H9 (cell line): ENCODE measurements at regions not wholly inside any gene's neighbourhood (a gene's known extent, or its start where the extent isn't known, plus 50 kb on each side); places are given as distances from the start of the nearest gene placed in this dataset.

Experiments used
- DNase-seq: peaks from one replicate; pipeline ENCODE4 v3.0.0-alpha.2; 2017
- H2AFZ ChIP-seq: one replicate; pipeline ENCODE4 v1.6.1; 2013; ENCODE audit warnings: mild to moderate bottlenecking, low read length, control low read depth, moderate library complexity
- H2AK5ac ChIP-seq: 2 replicates; pipeline ENCODE4 v1.6.1; 2013; ENCODE audit warnings: low read length, control low read depth, mixed read lengths; ENCODE audit not compliant: insufficient read length
- H2BK120ac ChIP-seq: one replicate; pipeline ENCODE4 v1.6.1; 2013; ENCODE audit warnings: low read depth, mild to moderate bottlenecking, low read length, control low read depth, inconsistent platforms; ENCODE audit not compliant: poor library complexity, severe bottlenecking
- H2BK12ac ChIP-seq: 2 replicates; pipeline ENCODE4 v1.6.1; 2013; ENCODE audit warnings: low read length, control low read depth, mixed read lengths, low read depth; ENCODE audit not compliant: insufficient read length
- H2BK15ac ChIP-seq: 2 replicates; pipeline ENCODE4 v1.6.1; 2013; ENCODE audit warnings: low read depth, low read length, control low read depth
- H2BK20ac ChIP-seq: one replicate; pipeline ENCODE4 v1.6.1; 2013; ENCODE audit warnings: low read depth, mild to moderate bottlenecking, low read length, control low read depth, inconsistent platforms; ENCODE audit not compliant: poor library complexity, severe bottlenecking
- H2BK5ac ChIP-seq: 2 replicates; pipeline ENCODE4 v1.6.1; 2013; ENCODE audit warnings: low read length, control low read depth, mixed read lengths; ENCODE audit not compliant: insufficient read length
- H3K14ac ChIP-seq: 2 replicates; pipeline ENCODE4 v1.6.1; 2013; ENCODE audit warnings: low read length, control low read depth; ENCODE audit not compliant: insufficient read depth
- H3K18ac ChIP-seq: 2 replicates; pipeline ENCODE4 v1.6.1; 2013; ENCODE audit warnings: low read depth, mild to moderate bottlenecking, mixed read lengths, low read length, control low read depth; ENCODE audit not compliant: insufficient read length
- H3K23ac ChIP-seq: 2 replicates; pipeline ENCODE4 v1.6.1; 2013; ENCODE audit warnings: low read length, control low read depth, mixed read lengths, low read depth; ENCODE audit not compliant: insufficient read length
- H3K23me2 ChIP-seq: 2 replicates; pipeline ENCODE4 v1.6.1; 2013; ENCODE audit warnings: low read depth, mild to moderate bottlenecking, mixed read lengths, low read length, control low read depth; ENCODE audit not compliant: insufficient read length, poor library complexity, severe bottlenecking
- H3K27ac ChIP-seq: 2 replicates; pipeline ENCODE4 v1.5.1; 2013; ENCODE audit warnings: low read length, control low read depth, mixed read lengths, low read depth; ENCODE audit not compliant: insufficient read length
- H3K27me3 ChIP-seq: 2 replicates; pipeline ENCODE4 v1.6.1; 2013; ENCODE audit warnings: low read length, control low read depth, inconsistent platforms; ENCODE audit not compliant: insufficient read depth
- H3K4ac ChIP-seq: 2 replicates; pipeline ENCODE4 v1.6.1; 2013; ENCODE audit warnings: low read depth, mild to moderate bottlenecking, control low read depth, inconsistent platforms, low read length, moderate library complexity
- H3K4me1 ChIP-seq: 2 replicates; pipeline ENCODE4 v1.6.1; 2013; ENCODE audit warnings: low read length, control low read depth, inconsistent platforms; ENCODE audit not compliant: insufficient read depth
- H3K4me2 ChIP-seq: 2 replicates; pipeline ENCODE4 v1.6.1; 2013; ENCODE audit warnings: low read length, control low read depth, mixed read lengths; ENCODE audit not compliant: insufficient read length, insufficient read depth
- H3K56ac ChIP-seq: 2 replicates; pipeline ENCODE4 v1.6.1; 2013; ENCODE audit warnings: low read depth, mild to moderate bottlenecking, mixed read lengths, low read length, control low read depth; ENCODE audit not compliant: insufficient read length
- H3K79me1 ChIP-seq: 2 replicates; pipeline ENCODE4 v1.6.1; 2013; ENCODE audit warnings: low read depth, mild to moderate bottlenecking, moderate library complexity, low read length, control low read depth, inconsistent platforms; ENCODE audit not compliant: insufficient read depth, poor library complexity, severe bottlenecking
- H3K79me2 ChIP-seq: 2 replicates; pipeline ENCODE4 v1.6.1; 2013; ENCODE audit warnings: low read length, control low read depth, inconsistent platforms; ENCODE audit not compliant: insufficient read depth
- H3K9ac ChIP-seq: 2 replicates; pipeline ENCODE4 v1.6.1; 2013; ENCODE audit warnings: low read length, control low read depth, mixed read lengths; ENCODE audit not compliant: insufficient read length; ENCODE audit errors: extremely low read depth
- H3K9me3 ChIP-seq: one replicate; pipeline ENCODE4 v1.6.1; 2013; ENCODE audit warnings: low read depth, low read length, inconsistent platforms; ENCODE audit not compliant: control insufficient read depth
- H3T11ph ChIP-seq: one replicate; pipeline ENCODE4 v1.6.1; 2013; ENCODE audit warnings: mild to moderate bottlenecking, low read length, control low read depth, inconsistent platforms
- H4K20me1 ChIP-seq: one replicate; pipeline ENCODE4 v1.6.1; 2013; ENCODE audit not compliant: control insufficient read depth, insufficient read length, insufficient read depth
- H4K5ac ChIP-seq: 2 replicates; pipeline ENCODE4 v1.6.1; 2013; ENCODE audit warnings: low read depth, mild to moderate bottlenecking, mixed read lengths, low read length, control low read depth; ENCODE audit not compliant: insufficient read length
- H4K8ac ChIP-seq: replicated peaks from 2 replicates; pipeline ENCODE4 v1.6.1; 2013; ENCODE audit warnings: low read length, control low read depth, mixed read lengths, low read depth; ENCODE audit not compliant: insufficient read length
- H4K91ac ChIP-seq: 2 replicates; pipeline ENCODE4 v1.6.1; 2013; ENCODE audit warnings: low read depth, mild to moderate bottlenecking, moderate library complexity, mixed read lengths, low read length, control low read depth; ENCODE audit not compliant: insufficient read length
- H3K27ac Mint-ChIP-seq, 3 experiments: 2 replicates in 2 of 3; 3 replicates in 1 of 3; pipeline ENCODE4 v1.8.0; 2020 to 2021; ENCODE audit warnings: mixed read lengths in 3 of 3, mild to moderate bottlenecking in 1 of 3, moderate library complexity in 1 of 3
- H3K27me3 Mint-ChIP-seq: 2 replicates; pipeline ENCODE4 v1.8.0; 2021; ENCODE audit warnings: low read depth, mild to moderate bottlenecking, moderate library complexity, mixed read lengths
- H3K36me3 Mint-ChIP-seq, 3 experiments: 2 replicates in 2 of 3; 3 replicates in 1 of 3; pipeline ENCODE4 v1.8.0; 2020 to 2021; ENCODE audit warnings: low read depth in 3 of 3, mixed read lengths in 3 of 3; ENCODE audit not compliant: insufficient read depth in 1 of 3
- H3K4me1 Mint-ChIP-seq, 2 experiments: 2 replicates each; pipeline ENCODE4 v1.8.0; 2020; ENCODE audit warnings: mixed read lengths in 2 of 2
- H3K4me3 Mint-ChIP-seq, 2 experiments: 2 replicates in 1 of 2; 3 replicates in 1 of 2; pipeline ENCODE4 v1.8.0; 2020 to 2021; ENCODE audit warnings: mild to moderate bottlenecking in 2 of 2, mixed read lengths in 2 of 2, moderate library complexity in 1 of 2
- H3K9me3 Mint-ChIP-seq, 2 experiments: 2 replicates in 1 of 2; 3 replicates in 1 of 2; pipeline ENCODE4 v1.8.0; 2020; ENCODE audit warnings: mild to moderate bottlenecking in 2 of 2, mixed read lengths in 2 of 2, moderate library complexity in 1 of 2
- CTCF ChIP-seq: fragments of 200-600 bp; sonication (generic); conservative IDR thresholded peaks from 3 replicates; pipeline ENCODE4 v1.8.0; 2021; ENCODE audit warnings: antibody characterized with exemption, mild to moderate bottlenecking
- WGBS: extraction: QIAGEN DNeasy Blood & Tissue Kit; methylation state at CpG from one replicate; pipeline ENCODE4 v1.1.7; 2013; ENCODE audit warnings: missing lambda C conversion rate, low lambda C conversion rate, mixed read lengths; ENCODE audit not compliant: insufficient read length; ENCODE audit errors: extremely low coverage; 5-methylcytosine and 5-hydroxymethylcytosine counted together

DNA sequence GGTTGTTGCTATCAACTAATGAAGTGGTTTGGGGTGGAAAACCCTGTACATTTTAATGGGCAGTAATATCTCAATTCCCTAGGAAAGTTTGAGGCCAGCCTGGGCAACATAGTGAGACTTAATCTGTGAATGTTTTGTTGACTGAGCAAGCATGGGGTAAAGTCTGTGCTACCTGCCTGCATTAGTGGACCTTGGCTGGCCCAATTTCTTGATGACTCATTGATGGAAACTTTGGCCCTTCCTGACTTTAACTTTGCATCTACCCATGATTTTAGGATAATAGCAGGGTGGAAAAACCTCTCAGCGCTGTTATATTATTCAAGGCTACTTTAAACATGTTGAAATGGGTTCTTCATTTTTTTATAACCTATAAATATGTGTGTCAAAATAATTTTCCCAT, 389.4 kb upstream of the RORB start:
- DNase-seq, result no peak
- Mint-ChIP-seq H3K4me3 (no peak overlapping the region), H3K27me3 (peaks cover 53% of the 10 kb centered on the region), H3K9me3 (peaks cover 42 to 46% of the 10 kb centered on the region in 2 experiments), H3K27ac (no peak overlapping the region), H3K4me1 (peaks cover 2% of the 10 kb centered on the region in 2 experiments; a peak in 2 of 4 replicates), H3K36me3 (peaks cover 27 to 43% (median 35%) of the 10 kb centered on the region in 3 experiments)
- Histone ChIP-seq H2BK20ac (no peak overlapping the region), H3K23ac (no peak overlapping the region), H3K9me3 (peaks cover 18% of the 10 kb centered on the region), H3K79me2 (no peaks in the 10 kb centered on the region), H2AK5ac (no peak overlapping the region), H2BK5ac (no peak overlapping the region), H2BK12ac (no peak overlapping the region), H3K4me1 (no peaks in the 10 kb centered on the region), H4K20me1 (no peaks in the 10 kb centered on the region), H4K91ac (no peak overlapping the region), H3K79me1 (no peaks in the 10 kb centered on the region), H2AFZ (no peak overlapping the region), H4K8ac (no peak overlapping the region), H4K5ac (no peak overlapping the region), H3K4ac (no peak overlapping the region), H3T11ph (no peak overlapping the region), H3K14ac (no peak overlapping the region), H3K56ac (no peak overlapping the region), H3K9ac (no peak overlapping the region), H2BK15ac (no peak overlapping the region), H3K18ac (no peak overlapping the region), H3K23me2 (no peaks in the 10 kb centered on the region), H3K27me3 (peaks cover 2% of the 10 kb centered on the region; the same call in 1 of the 2 replicates), H3K27ac (no peak overlapping the region), H3K4me2 (no peak overlapping the region), H2BK120ac (no peak overlapping the region)
- no peak for TF ChIP-seq CTCF
- WGBS, result no CpG with 5 or more reads among the region's 1 CpG
